ENCODE measurements at regions not wholly inside any gene's neighbourhood (a gene's known extent, or its start where the extent isn't known, plus 50 kb on each side); places are given as distances from the start of the nearest gene placed in this dataset.

GRCh38 chr2:234596696-234597575 is 100.1 kb upstream of the ARL4C start:
- no peak for DNase-seq (ENCODE audit: low spot score)

GRCh38 chr2:234595829-234596228 is 98.9 kb upstream of the ARL4C start:
- DNase-seq (ENCODE audit: low spot score), result no peak

- no peak for DNase-seq (ENCODE audit: low spot score)
These were observed 97.8 kb upstream of the ARL4C start for GRCh38 chr2:234594715-234595114.

- DNase-seq (ENCODE audit: low spot score), result no peak
These were observed 96.8 kb upstream of the ARL4C start for GRCh38 chr2:234593636-234594035.

GRCh38 chr2:234592541-234592940 is 95.7 kb upstream of the ARL4C start:
- DNase-seq (ENCODE audit: low spot score), result no peak

- no peak for DNase-seq (ENCODE audit: low spot score)
These were observed 93.2 kb upstream of the ARL4C start for GRCh38 chr2:234590076-234590475.

GRCh38 chr2:234588054-234588430 is 91.2 kb upstream of the ARL4C start:
- DNase-seq (ENCODE audit: low spot score), result no peak

GRCh38 chr2:234587341-234588053 is 90.6 kb upstream of the ARL4C start:
- no peak for DNase-seq (ENCODE audit: low spot score)

- no peak for DNase-seq (ENCODE audit: low spot score)
These were observed 86.5 kb upstream of the ARL4C start for GRCh38 chr2:234583331-234583730.

GRCh38 chr2:234580686-234581085 is 83.8 kb upstream of the ARL4C start:
- no peak for DNase-seq (ENCODE audit: low spot score)

- no peak for DNase-seq (ENCODE audit: low spot score)
These were observed 82.5 kb upstream of the ARL4C start for GRCh38 chr2:234579231-234579962.

- no peak for DNase-seq (ENCODE audit: low spot score)
These were observed 81.5 kb upstream of the ARL4C start for GRCh38 chr2:234578389-234578788.

- DNase-seq (ENCODE audit: low spot score), result no peak
These were observed 80.3 kb upstream of the ARL4C start for GRCh38 chr2:234577191-234577590.

GRCh38 chr2:234571620-234572407 is 74.9 kb upstream of the ARL4C start:
- no peak for DNase-seq (ENCODE audit: low spot score)

GRCh38 chr2:234570476-234570875 is 73.6 kb upstream of the ARL4C start:
- DNase-seq (ENCODE audit: low spot score), result no peak

GRCh38 chr2:234569776-234570430 is 73.0 kb upstream of the ARL4C start:
- no peak for DNase-seq (ENCODE audit: low spot score)

GRCh38 chr2:234566622-234567021 is 69.7 kb upstream of the ARL4C start:
- DNase-seq (ENCODE audit: low spot score), result no peak

- no peak for DNase-seq (ENCODE audit: low spot score)
These were observed 69.2 kb upstream of the ARL4C start for GRCh38 chr2:234565842-234566619.

- DNase-seq (ENCODE audit: low spot score), result no peak
These were observed 68.3 kb upstream of the ARL4C start for GRCh38 chr2:234565201-234565600.

GRCh38 chr2:234564699-234565098 is 67.8 kb upstream of the ARL4C start:
- no peak for DNase-seq (ENCODE audit: low spot score)

- DNase-seq (ENCODE audit: low spot score), result no peak
These were observed 62.7 kb upstream of the ARL4C start for GRCh38 chr2:234559609-234560008.

Measured in HuH-7 (cell line).